ENCODE measurements at regions not wholly inside any gene's neighbourhood (a gene's known extent, or its start where the extent isn't known, plus 50 kb on each side); places are given as distances from the start of the nearest gene placed in this dataset.
"Not testable (repeated sequence)": the region's sequence is repeated elsewhere in the genome, so short reads cannot be mapped to it uniquely, and the experiment has no call there.

GRCh38 chr12:131389054-131390013 lies 321.6 kb upstream of the SFSWAP start:
- CTCF ChIA-PET, result no interaction called here
- no peak overlapping the region for H3K27ac Mint-ChIP-seq
- ATAC-seq (no peak), DNase-seq (no peak)
- no peaks in the 10 kb centered on the region for H3K9me3 Mint-ChIP-seq (ENCODE audit: low read depth)
- no peak overlapping the region for H3K4me3 Mint-ChIP-seq
- H3K36me3 Mint-ChIP-seq, result no peaks in the 10 kb centered on the region
- no peaks in the 10 kb centered on the region for H3K27me3 Mint-ChIP-seq
- H3K4me1 Mint-ChIP-seq, result no peaks in the 10 kb centered on the region

- H3K36me3 Mint-ChIP-seq, result no peaks in the 10 kb centered on the region
- no peak overlapping the region for H3K4me3 Mint-ChIP-seq
- no peaks in the 10 kb centered on the region for H3K9me3 Mint-ChIP-seq (ENCODE audit: low read depth)
- no peaks in the 10 kb centered on the region for H3K27me3 Mint-ChIP-seq
- H3K27ac Mint-ChIP-seq, result no peak overlapping the region
- no peaks in the 10 kb centered on the region for H3K4me1 Mint-ChIP-seq
- DNase-seq (no peak), ATAC-seq (no peak)
- CTCF ChIA-PET, result no interaction called here
Measured at GRCh38 chr12:131390412-131391334, 320.2 kb upstream of the SFSWAP start.

- Mint-ChIP-seq H3K9me3 (ENCODE audit: low read depth) (no peaks in the 10 kb centered on the region), H3K27ac (no peak overlapping the region), H3K27me3 (no peaks in the 10 kb centered on the region), H3K4me1 (no peaks in the 10 kb centered on the region), H3K36me3 (no peaks in the 10 kb centered on the region), H3K4me3 (no peak overlapping the region)
- DNase-seq, result no peak
- CTCF ChIA-PET, result no interaction called here
- no peak for ATAC-seq
Measured at GRCh38 chr12:131391399-131391798, 319.5 kb upstream of the SFSWAP start.

GRCh38 chr12:131394752-131395151 lies 316.1 kb upstream of the SFSWAP start:
- CTCF ChIA-PET, H3K27ac Mint-ChIP-seq, H3K4me1 Mint-ChIP-seq, H3K36me3 Mint-ChIP-seq, H3K27me3 Mint-ChIP-seq, DNase-seq, H3K4me3 Mint-ChIP-seq, ATAC-seq: not testable (repeated sequence)
- peaks cover 10% of the 10 kb centered on the region for H3K9me3 Mint-ChIP-seq (ENCODE audit: low read depth)

- peaks cover 10% of the 10 kb centered on the region for H3K9me3 Mint-ChIP-seq (ENCODE audit: low read depth)
- DNase-seq, H3K36me3 Mint-ChIP-seq, H3K4me3 Mint-ChIP-seq, H3K27me3 Mint-ChIP-seq, H3K27ac Mint-ChIP-seq, H3K4me1 Mint-ChIP-seq, CTCF ChIA-PET, ATAC-seq: not testable (repeated sequence)
Measured at GRCh38 chr12:131395209-131395684, 315.6 kb upstream of the SFSWAP start.

GRCh38 chr12:131395971-131396573 lies 314.8 kb upstream of the SFSWAP start:
- ATAC-seq, result no peak
- CTCF ChIA-PET, result no interaction called here

GRCh38 chr12:131397493-131398181 lies 313.3 kb upstream of the SFSWAP start:
- DNase-seq (no peak), ATAC-seq (no peak)
- CTCF ChIA-PET, result no interaction called here
- Mint-ChIP-seq H3K4me3 (no peak overlapping the region), H3K36me3 (no peaks in the 10 kb centered on the region), H3K27me3 (no peaks in the 10 kb centered on the region), H3K9me3 (ENCODE audit: low read depth) (peaks cover 10% of the 10 kb centered on the region), H3K4me1 (no peaks in the 10 kb centered on the region), H3K27ac (no peak overlapping the region)

More at GRCh38 chr12:131395971-131396573, 314.8 kb upstream of the SFSWAP start:
- peaks cover 10% of the 10 kb centered on the region for H3K9me3 Mint-ChIP-seq (ENCODE audit: low read depth)
- H3K27me3 Mint-ChIP-seq, result no peaks in the 10 kb centered on the region
- H3K4me3 Mint-ChIP-seq, result no peak overlapping the region
- no peak for DNase-seq
- H3K36me3 Mint-ChIP-seq, result no peaks in the 10 kb centered on the region
- H3K4me1 Mint-ChIP-seq, result no peaks in the 10 kb centered on the region
- no peak overlapping the region for H3K27ac Mint-ChIP-seq

- CTCF ChIA-PET, result no interaction called here
- Mint-ChIP-seq H3K27me3 (no peaks in the 10 kb centered on the region), H3K4me1 (no peaks in the 10 kb centered on the region), H3K4me3 (no peak overlapping the region), H3K27ac (no peak overlapping the region), H3K9me3 (ENCODE audit: low read depth) (peaks cover 10% of the 10 kb centered on the region), H3K36me3 (no peaks in the 10 kb centered on the region)
- DNase-seq (no peak), ATAC-seq (no peak)
Measured at GRCh38 chr12:131399000-131399399, 311.9 kb upstream of the SFSWAP start.

- H3K36me3 Mint-ChIP-seq, result not testable (repeated sequence)
Measured at GRCh38 chr12:131400668-131401294, 310.1 kb upstream of the SFSWAP start.

GRCh38 chr12:131401907-131402633 lies 308.8 kb upstream of the SFSWAP start:
- CTCF ChIA-PET; H3K4me3 Mint-ChIP-seq; H3K9me3 Mint-ChIP-seq (ENCODE audit: low read depth); DNase-seq; H3K27me3 Mint-ChIP-seq; H3K36me3 Mint-ChIP-seq; ATAC-seq; H3K27ac Mint-ChIP-seq; H3K4me1 Mint-ChIP-seq: not testable (repeated sequence)

More at GRCh38 chr12:131400668-131401294, 310.1 kb upstream of the SFSWAP start:
- H3K27ac Mint-ChIP-seq, DNase-seq, ATAC-seq, H3K4me3 Mint-ChIP-seq, CTCF ChIA-PET, H3K27me3 Mint-ChIP-seq, H3K4me1 Mint-ChIP-seq: not testable (repeated sequence)
- peaks cover 10% of the 10 kb centered on the region for H3K9me3 Mint-ChIP-seq (ENCODE audit: low read depth)

GRCh38 chr12:131402781-131403396 lies 308.0 kb upstream of the SFSWAP start:
- CTCF ChIA-PET, result no interaction called here
- H3K36me3 Mint-ChIP-seq, result no peaks in the 10 kb centered on the region
- H3K9me3 Mint-ChIP-seq (ENCODE audit: low read depth), result peaks cover 8% of the 10 kb centered on the region
- no peak overlapping the region for H3K27ac Mint-ChIP-seq
- H3K4me3 Mint-ChIP-seq, result no peak overlapping the region
- no peaks in the 10 kb centered on the region for H3K4me1 Mint-ChIP-seq
- no peaks in the 10 kb centered on the region for H3K27me3 Mint-ChIP-seq
- DNase-seq (no peak), ATAC-seq (no peak)

- no peaks in the 10 kb centered on the region for H3K4me1 Mint-ChIP-seq
- no peak for DNase-seq
- H3K4me3 Mint-ChIP-seq, result no peak overlapping the region
- no peak for ATAC-seq
- peaks cover 4% of the 10 kb centered on the region for H3K9me3 Mint-ChIP-seq (ENCODE audit: low read depth)
- no peaks in the 10 kb centered on the region for H3K27me3 Mint-ChIP-seq
- no peaks in the 10 kb centered on the region for H3K36me3 Mint-ChIP-seq
- no peak overlapping the region for H3K27ac Mint-ChIP-seq
- CTCF ChIA-PET, result no interaction called here
Measured at GRCh38 chr12:131403676-131404075, 307.2 kb upstream of the SFSWAP start.
